H1 (cell line): ENCODE measurements at regions not wholly inside any gene's neighbourhood (a gene's known extent, or its start where the extent isn't known, plus 50 kb on each side); places are given as distances from the start of the nearest gene placed in this dataset.

Experiments used
- EP300 ChIP-seq, 2 experiments: IDR thresholded peaks; 1 replicate in 1 of 2; 2 replicates in 1 of 2; pipeline ENCODE4 v1.6.1; 2011 to 2012; ENCODE audit warnings: low read depth in 2 of 2, low read length in 2 of 2, mild to moderate bottlenecking in 2 of 2, borderline replicate concordance in 1 of 2, inconsistent platforms in 1 of 2, moderate library complexity in 1 of 2
- JUN ChIP-seq: IDR thresholded peaks from 2 replicates; pipeline ENCODE4 v1.6.1; 2011; ENCODE audit warnings: low read depth, mild to moderate bottlenecking, improper control_type of control experiment, low read length
- POLR2AphosphoS5 ChIP-seq: IDR thresholded peaks from 2 replicates; pipeline ENCODE4 v1.6.1; 2011; ENCODE audit warnings: low read depth, low read length
- TF ChIP-seq, protein P1 (sequence below), 3 experiments: IDR thresholded peaks; 1 replicate in 2 of 3; 2 replicates in 1 of 3; pipeline versions ENCODE4 v1.5.1 to v1.6.1; 2011; ENCODE audit warnings: low read length in 3 of 3, mild to moderate bottlenecking in 3 of 3, inconsistent platforms in 2 of 3, low read depth in 1 of 3, moderate library complexity in 1 of 3; ENCODE audit not compliant: insufficient read depth in 1 of 3; ENCODE audit errors: control extremely low read depth in 1 of 3

- TF ChIP-seq POLR2AphosphoS5 (no peak), EP300 (IDR thresholded peaks at IDR 0.05; ENCODE audit: borderline replicate concordance in 1 of 2, low read depth in 2 of 2, low read length in 2 of 2) (no peak), JUN (no peak)
- TF ChIP-seq, protein P1, sequence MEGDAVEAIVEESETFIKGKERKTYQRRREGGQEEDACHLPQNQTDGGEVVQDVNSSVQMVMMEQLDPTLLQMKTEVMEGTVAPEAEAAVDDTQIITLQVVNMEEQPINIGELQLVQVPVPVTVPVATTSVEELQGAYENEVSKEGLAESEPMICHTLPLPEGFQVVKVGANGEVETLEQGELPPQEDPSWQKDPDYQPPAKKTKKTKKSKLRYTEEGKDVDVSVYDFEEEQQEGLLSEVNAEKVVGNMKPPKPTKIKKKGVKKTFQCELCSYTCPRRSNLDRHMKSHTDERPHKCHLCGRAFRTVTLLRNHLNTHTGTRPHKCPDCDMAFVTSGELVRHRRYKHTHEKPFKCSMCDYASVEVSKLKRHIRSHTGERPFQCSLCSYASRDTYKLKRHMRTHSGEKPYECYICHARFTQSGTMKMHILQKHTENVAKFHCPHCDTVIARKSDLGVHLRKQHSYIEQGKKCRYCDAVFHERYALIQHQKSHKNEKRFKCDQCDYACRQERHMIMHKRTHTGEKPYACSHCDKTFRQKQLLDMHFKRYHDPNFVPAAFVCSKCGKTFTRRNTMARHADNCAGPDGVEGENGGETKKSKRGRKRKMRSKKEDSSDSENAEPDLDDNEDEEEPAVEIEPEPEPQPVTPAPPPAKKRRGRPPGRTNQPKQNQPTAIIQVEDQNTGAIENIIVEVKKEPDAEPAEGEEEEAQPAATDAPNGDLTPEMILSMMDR (IDR thresholded peaks at IDR 0.05; ENCODE audit: control extremely low read depth in 1 of 3, insufficient read depth in 1 of 3, low read depth in 1 of 3, low read length in 3 of 3) = no peak
Observed at GRCh38 chr11:103610435-103610834, 426.0 kb upstream of the DDI1 start.
